ENCODE measurements at regions not wholly inside any gene's neighbourhood (a gene's known extent, or its start where the extent isn't known, plus 50 kb on each side); places are given as distances from the start of the nearest gene placed in this dataset.

DNA sequence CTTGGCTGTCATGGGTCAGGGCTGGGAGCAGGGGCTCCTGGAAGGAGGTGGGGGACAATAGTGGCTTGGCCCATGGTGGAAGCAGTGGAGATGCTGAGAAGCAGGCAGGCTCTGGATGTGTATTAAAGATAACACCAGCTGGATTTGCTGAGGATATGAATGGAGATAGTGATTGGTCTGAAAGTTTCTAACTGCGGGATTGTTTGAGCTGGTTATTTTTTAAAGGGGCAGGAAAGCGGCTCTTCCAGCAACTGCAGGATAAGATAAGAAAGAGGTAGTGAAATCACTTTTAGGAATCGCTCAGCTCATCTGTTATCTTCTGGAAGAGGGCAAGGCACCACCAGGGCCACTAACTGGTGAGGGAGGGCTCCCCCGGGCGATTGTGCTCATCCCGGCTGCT, 125.5 kb downstream of the TENT4A start:
- ChIA-PET CTCF (ENCODE audit: partially characterized antibody) (interaction anchor here (0.6 to 3.1 kb wide), 10 partner anchors 9 to 1817 kb away, joined by 3 to 26 read pairs (median 4); no protein-coding TSS in a partner anchor), POLR2A (ENCODE audit: partially characterized antibody) (no interaction called here)
- Histone ChIP-seq H2BK12ac (ENCODE audit: low read depth, low read length) (no peak overlapping the region), H3K18ac (ENCODE audit: extremely low read depth, low read length) (no peak overlapping the region), H3K4me3 (ENCODE audit: extremely low read depth in 1 of 4, insufficient read depth in 2 of 4, low read depth in 3 of 4, low read length in 4 of 4) (no peak overlapping the region), H2BK120ac (replicated peaks; ENCODE audit: low read depth, low read length) (no peak overlapping the region), H3K9me3 (ENCODE audit: insufficient read depth in 2 of 2, low read depth in 1 of 2, low read length in 1 of 2) (peaks cover 0 to 5% of the 10 kb centered on the region in 2 experiments; a peak in 2 of 4 replicates), H3K23ac (ENCODE audit: insufficient read length) (no peak overlapping the region), H2BK15ac (ENCODE audit: low read length) (no peak overlapping the region), H3K27me3 (replicated peaks in 1 of 4; ENCODE audit: control insufficient read depth in 3 of 4, extremely low read depth in 1 of 4, insufficient read depth in 3 of 4, low read length in 3 of 4) (no peaks in the 10 kb centered on the region; a peak in 2 of 7 replicates), H4K8ac (ENCODE audit: extremely low read depth, insufficient read depth, low read length) (no peak overlapping the region), H2AK5ac (ENCODE audit: low read depth, low read length) (no peak overlapping the region), H3K79me2 (ENCODE audit: control insufficient read depth in 1 of 2, insufficient read depth in 2 of 2, low read length in 2 of 2) (no peaks in the 10 kb centered on the region), H2BK5ac (ENCODE audit: low read depth, low read length) (no peak overlapping the region), H3K4me2 (ENCODE audit: insufficient read depth in 1 of 2, low read depth in 2 of 2, low read length in 2 of 2) (no peak overlapping the region), H3K4ac (replicated peaks; ENCODE audit: insufficient read length, low read depth, low read length) (no peak overlapping the region), H4K91ac (replicated peaks; ENCODE audit: insufficient read length, low read length) (no peak overlapping the region), H3K56ac (replicated peaks; ENCODE audit: insufficient read length, low read depth, low read length) (no peak overlapping the region), H3K23me2 (ENCODE audit: low read depth, low read length) (no peaks in the 10 kb centered on the region), H4K5ac (ENCODE audit: insufficient read length, low read depth, low read length) (no peak overlapping the region), H3K14ac (ENCODE audit: insufficient read length) (no peak overlapping the region), H3K79me1 (ENCODE audit: low read depth, low read length) (no peaks in the 10 kb centered on the region), H2AFZ (ENCODE audit: low read length) (no peak overlapping the region), H3K9ac (replicated peaks in 1 of 4; ENCODE audit: extremely low read depth in 1 of 4, low read depth in 3 of 4, low read length in 3 of 4) (no peak overlapping the region), H2BK20ac (ENCODE audit: low read length) (no peak overlapping the region), H3K4me1 (replicated peaks in 1 of 4; ENCODE audit: control insufficient read depth in 3 of 4, insufficient read depth in 4 of 4, low read length in 3 of 4) (no peaks in the 10 kb centered on the region), H3K27ac (ENCODE audit: low read depth, low read length) (no peak overlapping the region), H3K36me3 (ENCODE audit: control insufficient read depth in 2 of 4, insufficient read depth in 4 of 4, low read length in 3 of 4) (no peaks in the 10 kb centered on the region), H4K20me1 (replicated peaks in 1 of 2; ENCODE audit: control insufficient read depth in 1 of 2, insufficient read depth in 2 of 2, low read length in 2 of 2) (no peaks in the 10 kb centered on the region)
- FAIRE-seq (no peak), DNase-seq (ENCODE audit: low read depth in 1 of 2, low spot score in 2 of 2) (no peak)
- WGBS, 2 experiments (ENCODE audit: extremely low coverage in 1 of 2, insufficient coverage in 1 of 2, insufficient read length in 1 of 2, insufficient replicate concordance in 2 of 2, low coverage in 1 of 2, low lambda C conversion rate in 2 of 2, missing lambda C conversion rate in 1 of 2) = 98% methylated on average over 6 of the region's 6 CpGs; no CpG with 5 or more reads in 1 of the 2 experiments
- no peak for TF ChIP-seq FOSL1 (IDR thresholded peaks at IDR 0.05; ENCODE audit: insufficient read depth, low read depth, low read length)
- TF ChIP-seq MAFK (IDR thresholded peaks at IDR 0.05; ENCODE audit: low read depth, low read length) = no peak
- no peak for TF ChIP-seq TCF12 (IDR thresholded peaks at IDR 0.05; ENCODE audit: low read depth, low read length)
- TF ChIP-seq POLR2A (IDR thresholded peaks at IDR 0.05; ENCODE audit: control extremely low read depth in 1 of 2, low read depth in 2 of 2, low read length in 2 of 2) = no peak
- TF ChIP-seq TEAD4 (IDR thresholded peaks at IDR 0.05; ENCODE audit: low read depth, low read length) = no peak
- no peak for TF ChIP-seq SAP30 (IDR thresholded peaks at IDR 0.05; ENCODE audit: insufficient read depth, insufficient replicate concordance, low read length)
- no peak for TF ChIP-seq SP2 (IDR thresholded peaks at IDR 0.05; ENCODE audit: low read length)
- TF ChIP-seq SIX5 (IDR thresholded peaks at IDR 0.05; ENCODE audit: low read depth, low read length) = no peak
- no peak for TF ChIP-seq RFX5 (IDR thresholded peaks at IDR 0.05; ENCODE audit: borderline replicate concordance, low read depth, low read length)
- TF ChIP-seq JUN (IDR thresholded peaks at IDR 0.05; ENCODE audit: low read depth, low read length) = no peak
- TF ChIP-seq GTF2F1 (IDR thresholded peaks at IDR 0.05; ENCODE audit: borderline replicate concordance, low read depth, low read length) = no peak
- no peak for TF ChIP-seq ZNF274 (IDR thresholded peaks at IDR 0.05; ENCODE audit: borderline replicate concordance, extremely low read depth, low read length)
- TF ChIP-seq SP4 (IDR thresholded peaks at IDR 0.05; ENCODE audit: low read length) = no peak
- no peak for TF ChIP-seq SIRT6 (IDR thresholded peaks at IDR 0.05; ENCODE audit: low read length)
- no peak for TF ChIP-seq EZH2 (IDR thresholded peaks at IDR 0.05; ENCODE audit: low read depth, low read length, severe bottlenecking)
- no peak for TF ChIP-seq GABPA (IDR thresholded peaks at IDR 0.05; ENCODE audit: borderline replicate concordance, insufficient read depth, low read length)
- TF ChIP-seq KDM4A (IDR thresholded peaks at IDR 0.05; ENCODE audit: low read depth, low read length, severe bottlenecking) = no peak

All from H1 (cell line).